GM18499 (cell line): ENCODE measurements at regions not wholly inside any gene's neighbourhood (a gene's known extent, or its start where the extent isn't known, plus 50 kb on each side); places are given as distances from the start of the nearest gene placed in this dataset.

ENCODE experiments used
- ATAC-seq: cut with Tn5 transposase; IDR thresholded peaks from one replicate; pipeline ENCODE4 v1.9.1; 2021; ENCODE audit warnings: moderate number of reproducible peaks; ENCODE audit not compliant: insufficient read depth, unreplicated experiment

GRCh38 chr3:10695595-10696285, 120.3 kb upstream of the SLC6A11 start:
- no peak for ATAC-seq

GRCh38 chr3:10697918-10698317, 118.1 kb upstream of the SLC6A11 start:
- ATAC-seq: no peak

- no peak for ATAC-seq
Observed at GRCh38 chr3:10700821-10701220, 115.2 kb upstream of the SLC6A11 start.

- no peak for ATAC-seq
Observed at GRCh38 chr3:10702961-10703740, 112.9 kb upstream of the SLC6A11 start.

GRCh38 chr3:10703875-10704274, 112.2 kb upstream of the SLC6A11 start:
- ATAC-seq: no peak

- no peak for ATAC-seq
Observed at GRCh38 chr3:10706156-10706739, 109.8 kb upstream of the SLC6A11 start.

- no peak for ATAC-seq
Observed at GRCh38 chr3:10706740-10707399, 109.2 kb upstream of the SLC6A11 start.

- no peak for ATAC-seq
Observed at GRCh38 chr3:10707400-10708215, 108.4 kb upstream of the SLC6A11 start.

- ATAC-seq: no peak
Observed at GRCh38 chr3:10708216-10708893, 107.7 kb upstream of the SLC6A11 start.

- no peak for ATAC-seq
Observed at GRCh38 chr3:10709110-10709781, 106.8 kb upstream of the SLC6A11 start.

- ATAC-seq: no peak
Observed at GRCh38 chr3:10712121-10712520, 103.9 kb upstream of the SLC6A11 start.

GRCh38 chr3:10713656-10714055, 102.4 kb upstream of the SLC6A11 start:
- ATAC-seq: no peak

- ATAC-seq: no peak
Observed at GRCh38 chr3:10715886-10716285, 100.1 kb upstream of the SLC6A11 start.

- no peak for ATAC-seq
Observed at GRCh38 chr3:10716964-10717363, 99.1 kb upstream of the SLC6A11 start.

- no peak for ATAC-seq
Observed at GRCh38 chr3:10717756-10718155, 98.3 kb upstream of the SLC6A11 start.

GRCh38 chr3:10721101-10721500, 94.9 kb upstream of the SLC6A11 start:
- no peak for ATAC-seq

- no peak for ATAC-seq
Observed at GRCh38 chr3:10722911-10723310, 93.1 kb upstream of the SLC6A11 start.

- no peak for ATAC-seq
Observed at GRCh38 chr3:10723991-10724390, 92.0 kb upstream of the SLC6A11 start.

- no peak for ATAC-seq
Observed at GRCh38 chr3:10725067-10725466, 91.0 kb upstream of the SLC6A11 start.
